Ureter (tissue), 1 donor: ENCODE measurements at regions not wholly inside any gene's neighbourhood (a gene's known extent, or its start where the extent isn't known, plus 50 kb on each side); places are given as distances from the start of the nearest gene placed in this dataset.

Experiments used
- DNase-seq: peaks from one replicate; pipeline ENCODE4 v3.0.0-alpha.2; 2020; ENCODE audit warnings: low spot score
- donor health status: DM: yes; HTN: yes; CAD: no.

DNA sequence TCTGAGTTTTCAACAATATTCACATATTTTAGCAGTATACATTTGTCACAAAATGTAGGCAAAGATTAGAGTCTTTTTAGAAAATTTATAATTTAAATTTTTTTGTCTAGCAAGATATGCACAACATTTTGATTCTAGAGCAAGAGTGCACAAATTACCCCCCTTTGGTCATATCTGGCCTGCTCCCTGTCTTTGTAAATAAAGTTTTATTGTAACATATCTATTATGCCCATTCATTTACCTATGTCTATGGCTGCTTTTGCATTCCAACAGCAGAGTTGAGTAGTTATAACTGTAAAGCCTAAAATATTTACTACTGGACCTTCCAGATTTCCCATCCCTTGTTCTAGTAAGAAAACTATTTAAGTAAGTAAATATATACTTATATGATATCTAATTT is 430.7 kb downstream of the EDEM1 start:
- no peak for DNase-seq

DNA sequence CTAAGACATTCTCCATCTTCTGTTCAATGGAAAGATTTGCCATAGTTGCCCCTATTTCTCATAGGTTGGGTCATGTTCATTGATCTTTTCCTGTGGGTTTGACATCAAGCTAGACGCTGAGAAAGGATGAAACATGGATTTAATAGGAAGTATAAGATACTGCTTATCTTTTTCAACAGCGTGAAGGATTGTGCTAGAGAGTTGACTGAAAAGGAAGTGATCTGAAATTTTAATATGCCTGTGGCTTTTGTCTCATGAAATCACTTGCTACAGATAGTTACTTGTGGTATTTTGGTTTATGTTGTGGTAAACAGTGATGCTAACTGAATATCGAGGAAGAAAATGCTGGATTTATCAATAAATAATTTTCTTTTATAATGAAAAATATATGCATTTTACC is 442.9 kb downstream of the EDEM1 start:
- DNase-seq = no peak

DNA sequence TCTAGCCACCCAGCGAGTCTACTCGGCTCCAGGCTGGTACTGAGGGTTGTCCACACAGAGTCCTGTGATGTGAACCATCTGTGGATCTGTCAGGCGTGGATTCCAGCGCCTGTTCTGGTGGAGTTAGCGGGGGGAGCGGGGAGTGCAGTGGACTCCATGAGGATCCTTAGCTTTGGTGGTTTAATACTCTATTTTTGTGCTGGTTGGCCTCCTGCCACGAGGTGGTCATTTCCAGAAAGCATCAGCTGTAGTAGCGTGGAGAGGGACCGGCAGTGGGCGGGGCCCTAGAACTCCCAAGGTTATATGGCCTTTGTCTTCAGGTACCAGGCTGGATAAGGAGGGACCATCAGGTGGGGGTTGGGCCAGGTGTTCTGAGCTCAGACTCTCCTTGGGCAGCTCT is 446.5 kb downstream of the EDEM1 start:
- no peak for DNase-seq

DNA sequence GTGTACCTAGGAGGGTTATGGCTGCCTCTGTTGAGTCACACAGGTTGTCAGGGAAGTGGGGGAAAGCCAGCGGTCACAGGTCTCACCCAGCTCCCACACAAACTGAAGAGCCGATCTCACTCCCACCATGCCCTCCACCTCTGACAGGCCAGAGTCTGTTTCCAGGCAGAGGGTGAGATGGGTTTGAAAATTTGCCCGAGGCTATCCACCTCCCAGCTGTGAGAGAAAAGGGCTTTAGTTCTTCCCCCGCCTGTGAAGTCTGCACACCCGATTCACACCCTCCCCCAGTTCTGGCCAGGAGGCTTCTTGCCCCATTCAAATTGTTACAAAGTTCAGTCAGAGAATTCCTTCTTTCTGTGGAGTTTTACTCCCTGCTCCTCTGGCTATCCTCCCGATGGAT is 446.9 kb downstream of the EDEM1 start:
- DNase-seq = no peak

DNA sequence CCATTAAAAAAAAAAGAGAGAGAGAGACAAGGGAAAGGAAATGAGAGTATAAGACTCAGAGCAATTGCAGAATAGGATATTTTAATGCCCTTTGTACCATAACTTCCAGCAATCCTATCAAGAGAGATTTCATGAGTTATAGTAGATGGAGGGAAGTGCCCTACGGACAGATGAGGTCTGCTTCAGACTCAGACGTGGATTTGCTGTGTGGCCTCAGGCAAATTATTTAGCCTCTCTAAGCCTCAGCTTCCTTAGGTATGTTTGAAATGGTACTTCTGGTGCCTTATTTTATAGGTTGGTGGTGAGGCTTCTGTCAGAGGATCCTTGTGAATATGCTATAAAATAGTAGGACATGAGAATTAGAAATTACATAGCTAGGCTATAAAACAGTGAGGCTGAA is 448.2 kb downstream of the EDEM1 start:
- no peak for DNase-seq

DNA sequence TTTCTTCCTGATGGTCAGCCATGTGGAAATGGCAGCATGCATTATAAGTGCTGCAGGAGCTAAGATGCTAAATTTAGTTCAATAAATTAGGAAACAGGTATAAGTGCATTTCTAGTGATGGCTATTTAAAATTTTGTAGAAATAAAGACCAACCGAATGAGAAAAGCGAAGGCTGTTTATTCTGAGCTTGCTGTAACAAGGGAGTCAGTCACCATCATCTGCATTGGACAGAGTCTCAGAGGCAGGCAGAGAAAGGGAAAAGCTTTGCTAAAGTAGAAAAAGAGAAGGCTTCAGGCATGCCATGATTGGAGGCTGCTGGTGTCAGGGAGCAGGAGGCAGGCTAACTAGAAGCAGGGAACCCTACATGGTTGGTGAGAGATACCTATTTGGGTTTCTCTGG is 451.0 kb downstream of the EDEM1 start:
- DNase-seq = no peak

DNA sequence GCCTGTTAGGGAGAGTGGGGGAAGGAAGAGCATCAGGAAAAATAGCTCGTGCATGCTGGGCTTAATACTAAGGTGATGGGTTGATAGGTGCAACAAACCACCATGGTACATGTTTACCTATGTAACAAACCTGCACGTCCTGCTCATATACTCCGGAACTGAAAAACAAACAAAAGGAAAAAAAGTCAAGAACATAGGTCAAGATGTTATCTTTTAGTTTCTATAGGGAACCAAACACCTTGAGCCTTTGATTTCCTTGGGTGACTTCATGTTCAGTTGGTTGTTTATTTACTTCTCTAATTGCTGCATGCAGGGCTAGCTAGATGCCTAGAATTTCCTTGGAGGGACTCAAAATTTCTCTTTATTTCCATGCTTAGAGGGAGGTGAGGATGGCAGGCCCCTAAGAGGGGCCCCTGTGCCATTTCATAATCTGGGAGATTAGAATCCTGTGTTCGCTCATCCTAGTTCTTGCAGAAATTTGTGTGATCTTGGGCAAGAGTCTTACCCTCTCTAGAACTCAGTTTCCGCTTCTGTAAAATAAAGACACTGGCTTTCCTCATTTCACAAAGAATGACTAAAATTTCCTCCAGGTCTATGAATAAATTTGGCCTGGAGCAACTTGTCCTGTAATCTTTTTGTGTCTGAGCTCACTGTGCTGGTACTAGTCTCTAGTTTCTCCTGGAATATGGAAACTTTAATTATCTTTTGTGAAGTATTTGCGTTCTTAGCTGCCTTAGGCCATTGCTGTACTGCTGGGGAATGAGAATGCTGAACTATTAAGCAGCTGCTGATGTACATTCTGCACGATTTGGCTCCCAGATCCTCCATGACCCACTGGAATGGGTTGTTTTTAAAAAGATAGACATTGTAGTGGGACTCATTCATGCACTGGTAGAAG is 457.5 kb downstream of the EDEM1 start:
- no peak for DNase-seq

DNA sequence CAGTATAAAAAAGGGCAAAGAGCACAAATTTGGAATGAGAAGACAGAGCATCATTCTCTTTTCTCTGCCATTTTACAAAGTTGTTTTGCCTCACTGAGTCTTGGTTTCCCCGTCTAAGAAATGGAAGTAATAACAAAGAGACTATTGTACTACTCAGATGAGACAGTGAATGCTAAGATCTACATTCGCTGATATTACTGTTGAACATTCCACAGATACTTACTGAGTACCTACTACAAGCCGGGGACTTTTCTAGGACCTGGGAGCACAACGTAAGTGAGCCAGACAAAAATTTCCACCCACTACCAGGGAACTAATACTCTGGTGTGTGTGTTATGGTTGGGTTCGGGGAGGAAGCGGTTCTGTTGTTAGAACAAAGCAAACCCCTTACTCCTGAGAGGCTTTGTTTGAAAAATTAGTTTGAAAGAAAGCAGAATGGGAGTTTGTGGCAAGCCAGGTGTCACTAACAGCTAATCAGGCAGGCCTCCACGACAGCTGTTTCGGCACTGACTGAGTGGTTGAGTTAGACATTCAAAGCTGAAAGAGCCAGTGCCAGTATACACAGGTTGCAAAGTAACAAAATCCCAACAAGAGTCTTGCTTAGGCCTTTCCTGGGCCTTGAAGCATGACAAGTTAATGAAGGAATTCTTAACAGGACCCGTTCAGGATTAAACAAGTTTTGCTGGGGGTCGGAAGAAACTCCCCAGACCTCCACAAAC is 458.3 kb downstream of the EDEM1 start:
- DNase-seq = no peak

DNA sequence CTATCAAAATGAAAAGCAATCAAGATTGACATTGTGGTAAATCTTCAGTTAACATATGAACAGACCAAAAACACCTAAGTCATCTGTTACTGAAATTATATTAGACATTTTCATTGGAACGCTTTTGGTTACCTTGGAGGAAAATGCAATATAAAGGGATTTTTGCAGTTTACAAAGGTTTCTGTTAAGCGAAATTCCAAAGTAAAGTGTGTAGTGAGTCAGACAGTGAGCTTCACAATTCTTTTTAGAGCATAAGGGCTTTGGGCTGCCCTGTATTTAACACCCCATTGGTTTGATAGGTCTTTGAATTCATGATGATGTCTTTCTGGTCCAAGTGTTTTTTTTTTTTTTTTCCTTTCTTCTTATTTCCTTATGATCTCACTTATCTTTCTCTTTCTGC is 462.8 kb downstream of the EDEM1 start:
- no peak for DNase-seq

DNA sequence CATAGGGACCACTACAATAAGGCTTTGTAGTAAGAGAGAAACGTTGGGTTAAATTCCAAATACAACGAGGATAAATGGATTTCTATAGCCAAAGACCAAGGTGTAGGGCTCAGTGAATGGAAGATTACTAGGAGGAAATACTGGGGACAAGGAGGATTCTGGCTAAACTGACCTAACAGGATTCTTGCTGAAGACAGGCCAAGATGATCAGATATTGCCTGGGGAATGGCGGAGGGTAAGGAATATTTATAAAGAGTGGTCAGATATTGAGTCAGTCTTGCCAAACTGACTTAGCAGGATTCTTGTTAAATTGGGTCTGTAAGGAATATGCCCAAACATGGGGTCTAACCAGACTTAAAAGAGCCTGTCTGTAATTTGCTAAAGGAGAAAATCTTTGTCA is 463.8 kb downstream of the EDEM1 start:
- DNase-seq = no peak

DNA sequence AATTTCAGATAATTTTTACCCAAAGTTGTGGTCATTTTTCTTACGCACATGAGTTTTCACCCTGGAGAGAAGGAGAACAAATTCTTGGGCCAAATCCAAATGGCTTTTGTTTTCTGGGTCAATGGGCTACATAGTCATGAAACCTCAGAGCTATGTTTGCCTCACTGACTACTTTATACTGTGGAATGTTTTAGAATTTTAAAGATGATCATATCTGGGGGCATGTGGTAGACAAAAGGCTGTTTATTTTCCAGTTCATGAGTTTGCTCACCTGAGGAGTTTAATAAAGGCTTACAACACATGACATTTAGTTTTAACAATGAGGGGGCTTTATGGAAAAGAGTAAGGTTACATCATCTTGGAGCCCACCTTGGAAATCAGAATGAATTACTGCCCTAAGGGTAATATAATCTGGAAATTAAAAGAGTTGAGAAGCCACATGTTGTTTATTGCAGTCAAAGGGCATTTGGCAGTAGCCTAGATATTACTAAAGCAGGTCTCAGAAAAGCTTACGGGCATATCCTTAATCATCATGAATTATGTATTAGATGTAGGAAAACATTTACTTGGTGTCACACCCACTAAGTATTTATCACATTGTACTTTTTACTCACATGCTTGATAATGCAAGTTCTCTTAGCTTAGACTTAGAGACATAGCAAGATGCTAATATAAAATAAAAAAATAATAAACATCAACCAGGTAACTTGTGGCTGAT is 466.1 kb downstream of the EDEM1 start:
- DNase-seq = no peak

DNA sequence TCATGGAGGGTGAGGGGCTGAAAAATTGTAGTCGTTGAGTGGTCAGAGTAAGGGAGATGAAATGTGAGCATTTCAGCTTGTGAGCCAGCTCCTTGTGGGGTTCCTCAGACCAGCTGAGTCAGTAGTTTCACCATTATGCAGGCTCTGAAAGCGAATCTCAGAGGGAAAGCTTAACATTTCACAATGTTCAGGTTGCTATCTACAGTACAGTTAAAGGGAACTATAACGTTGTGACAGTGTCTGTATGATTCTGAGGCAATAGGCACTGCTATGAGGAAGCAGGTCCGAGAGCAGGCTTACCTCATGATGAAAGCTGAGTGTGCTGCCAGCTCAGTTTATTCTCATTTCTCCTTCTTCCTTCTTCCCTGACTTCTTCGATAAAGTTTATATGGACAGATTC is 469.6 kb downstream of the EDEM1 start:
- no peak for DNase-seq

DNA sequence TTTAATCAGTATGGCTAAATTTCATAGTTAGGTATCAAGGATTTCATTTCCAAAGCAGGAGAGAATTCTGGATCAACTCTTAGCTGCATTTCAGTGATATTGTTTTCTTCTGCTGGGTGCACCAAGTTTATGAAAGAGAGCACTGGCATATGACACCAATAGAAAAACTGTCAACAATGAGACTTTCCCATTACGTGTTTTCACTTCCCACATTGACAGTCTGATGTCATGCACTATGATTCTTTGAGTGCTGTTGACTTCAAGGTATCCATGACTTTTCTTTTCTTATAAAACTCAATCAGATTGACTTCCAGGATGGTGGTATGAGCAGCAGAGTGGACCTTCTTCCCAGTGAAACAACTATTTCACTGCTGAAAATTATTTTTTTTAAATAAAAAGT is 476.1 kb downstream of the EDEM1 start:
- no peak for DNase-seq

DNA sequence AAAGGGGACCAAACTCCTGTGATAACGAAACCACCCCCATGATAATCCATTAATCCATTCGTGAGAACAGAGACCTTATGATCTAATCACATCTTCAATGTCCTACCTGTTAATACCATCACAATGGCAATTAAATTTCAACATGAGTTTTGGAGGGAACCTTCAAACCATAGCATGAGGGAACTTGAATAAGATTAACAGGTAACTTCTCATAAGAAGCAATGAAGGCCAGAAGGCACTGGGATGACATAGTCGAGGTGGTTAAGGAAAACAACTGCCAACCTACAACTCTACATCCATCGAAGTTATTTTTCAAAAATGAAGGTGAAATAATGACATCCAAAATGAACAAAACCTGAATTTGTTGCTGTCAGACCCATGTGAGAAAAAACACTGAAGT is 478.9 kb downstream of the EDEM1 start:
- no peak for DNase-seq

DNA sequence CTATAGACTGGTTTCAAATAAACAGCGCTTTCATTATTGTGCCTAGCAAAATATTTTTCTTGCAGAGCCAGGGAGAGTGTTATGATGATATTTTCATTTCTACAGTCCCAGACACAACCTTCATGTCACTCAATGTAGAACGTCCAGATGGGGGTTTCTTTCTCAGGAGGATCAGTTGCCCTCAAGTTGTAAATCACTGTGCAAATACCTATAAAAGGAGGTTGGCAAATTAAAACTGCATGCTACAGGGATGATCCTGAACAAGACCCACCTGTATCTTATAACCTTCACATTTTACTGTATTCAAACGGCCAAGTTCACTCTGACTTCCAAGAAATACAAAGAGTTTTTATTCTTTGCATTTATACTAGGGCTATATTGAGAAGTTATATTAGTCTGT is 486.0 kb downstream of the EDEM1 start:
- no peak for DNase-seq

DNA sequence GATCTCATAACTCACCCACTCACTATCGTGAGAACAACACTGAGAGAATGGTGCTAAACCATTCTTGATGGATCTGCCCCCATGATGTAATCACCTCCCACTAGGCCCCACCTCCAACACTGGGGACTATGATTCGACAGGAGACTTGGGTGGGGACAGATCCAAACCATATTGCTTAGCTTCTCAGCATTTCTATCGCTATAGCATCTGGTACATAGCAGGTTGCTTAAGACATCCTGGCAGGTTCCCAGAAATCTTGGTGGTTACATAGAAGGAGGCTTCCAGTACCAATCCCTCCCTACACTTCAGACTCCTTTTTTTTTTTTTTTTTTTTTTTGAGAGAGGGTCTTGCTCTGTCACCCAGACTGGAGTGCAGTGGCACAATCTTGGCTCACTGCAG is 487.8 kb downstream of the EDEM1 start:
- DNase-seq = no peak

DNA sequence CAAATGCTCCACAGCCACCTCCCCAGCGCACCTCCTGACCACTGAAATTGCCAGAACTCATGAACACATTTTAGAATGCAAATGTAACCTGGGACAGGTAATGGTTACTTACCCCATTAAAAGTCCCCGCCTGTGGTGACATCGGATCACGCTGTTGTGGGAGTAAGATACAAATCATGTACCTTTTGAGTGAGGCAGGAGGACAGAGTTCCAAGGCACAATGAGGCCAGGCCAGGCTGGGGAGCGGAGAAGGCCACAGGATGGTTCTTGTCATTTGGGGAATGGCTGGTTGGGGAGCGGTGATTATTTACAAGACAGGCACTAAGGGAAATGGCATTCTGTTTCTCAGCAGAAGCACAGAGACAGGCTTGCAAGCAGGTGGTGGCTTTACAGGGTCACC is 490.0 kb downstream of the EDEM1 start:
- DNase-seq = no peak

DNA sequence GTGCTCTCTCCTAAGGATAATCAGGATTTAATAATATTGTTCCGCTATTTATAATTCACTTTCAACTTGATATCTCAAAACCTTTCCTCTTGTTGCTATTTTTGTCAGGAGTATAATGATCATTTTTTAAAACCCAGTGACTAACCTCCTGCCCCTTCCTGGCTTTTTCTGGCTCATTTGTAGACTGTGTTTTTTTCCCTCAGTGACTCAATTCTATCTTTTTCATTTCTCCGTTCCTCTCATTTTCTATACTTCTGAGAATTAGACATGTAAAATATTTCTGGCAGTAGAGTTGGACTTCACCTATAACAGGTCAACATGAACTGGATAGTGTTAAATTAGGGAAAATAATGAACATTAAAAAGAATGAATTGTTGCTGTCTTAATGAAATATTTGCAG is 490.7 kb downstream of the EDEM1 start:
- no peak for DNase-seq

DNA sequence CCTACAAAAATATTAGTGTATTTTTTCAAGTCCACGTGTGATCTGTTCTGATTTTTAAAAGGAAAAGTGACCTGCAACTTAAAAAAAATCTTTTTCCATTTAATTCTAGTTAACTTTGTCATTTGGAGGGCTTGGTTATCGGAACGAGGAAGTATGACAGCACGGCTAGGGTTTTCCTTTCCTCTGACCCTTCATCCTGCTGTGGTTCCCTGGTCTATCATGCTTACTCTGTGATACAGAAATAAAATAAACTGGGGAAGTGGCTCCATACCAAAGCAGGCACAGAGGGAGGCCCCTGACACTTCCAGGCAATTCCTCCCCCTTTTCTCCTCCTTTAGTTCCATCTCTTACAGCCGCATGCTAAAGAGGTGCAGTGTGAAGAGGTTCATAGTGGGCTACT is 491.3 kb downstream of the EDEM1 start:
- DNase-seq = no peak

DNA sequence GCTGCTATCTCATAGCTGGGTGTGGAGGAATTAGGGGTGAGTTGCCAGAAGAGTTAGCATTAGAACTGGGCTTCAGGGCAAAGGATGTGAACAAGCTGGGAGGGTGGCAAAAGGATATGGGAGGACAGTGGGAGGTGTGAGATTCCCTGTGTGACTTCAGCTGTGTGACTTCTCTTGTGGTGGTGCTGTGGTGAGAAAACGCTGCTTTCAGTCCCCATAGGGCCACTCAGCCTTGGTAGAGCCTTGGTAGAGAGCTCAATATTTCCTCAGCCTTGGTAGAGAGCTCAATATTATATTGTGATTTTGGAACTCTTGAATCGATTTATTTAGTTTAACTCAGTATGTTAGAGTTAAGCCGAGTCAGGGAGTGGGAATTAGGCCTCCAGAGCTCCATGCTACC is 499.7 kb downstream of the EDEM1 start:
- no peak for DNase-seq

DNA sequence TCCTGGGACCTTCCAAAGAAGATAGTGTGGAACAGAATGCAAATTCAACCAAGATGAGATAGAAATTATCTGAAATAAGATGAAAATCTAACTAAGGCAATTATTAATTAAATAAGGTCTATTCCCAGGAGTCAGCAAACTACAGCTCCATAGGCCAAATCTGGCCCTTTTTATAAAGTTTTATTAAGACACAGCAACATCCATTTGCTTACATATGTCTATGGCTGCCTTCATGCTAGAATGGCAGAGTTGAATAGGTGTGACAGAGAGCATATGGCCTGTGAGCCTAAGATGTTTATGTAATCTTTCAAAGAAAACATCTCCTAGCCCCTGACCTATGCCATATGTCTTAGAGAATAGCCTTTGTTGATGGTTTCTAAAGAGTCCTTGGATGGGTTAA is 503.0 kb downstream of the EDEM1 start:
- DNase-seq = no peak

DNA sequence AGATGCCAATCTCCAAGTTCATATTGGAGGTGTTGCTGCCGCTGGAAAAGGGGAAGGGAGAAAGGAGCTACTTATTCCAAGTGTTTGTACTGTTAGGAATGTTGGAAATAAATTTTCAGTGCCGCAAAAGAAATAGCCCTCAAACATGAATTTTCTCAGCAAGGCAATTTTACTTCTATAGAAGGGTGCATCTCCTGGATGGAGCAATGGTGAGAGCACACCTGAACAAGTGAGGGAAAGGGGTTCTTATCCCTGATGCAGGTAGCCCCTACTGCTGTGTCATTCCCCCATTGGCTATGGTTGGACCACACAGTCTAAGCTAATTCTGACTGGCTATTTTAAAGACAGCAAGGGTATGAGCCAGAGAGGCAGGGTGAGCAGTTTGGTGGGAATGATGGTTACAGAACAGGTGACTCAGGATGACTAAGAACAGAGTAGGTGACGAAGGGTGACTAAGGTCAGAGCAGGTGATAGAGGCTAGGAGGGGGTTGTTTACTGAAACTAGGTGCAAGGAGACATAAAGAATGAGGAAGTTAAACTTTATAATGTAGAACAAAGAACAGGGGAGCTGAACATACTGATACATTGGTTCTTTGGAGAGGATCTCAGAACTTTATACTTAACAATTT is 503.5 kb downstream of the EDEM1 start:
- DNase-seq = no peak
